Brain microvascular endothelial cell (primary cell): ENCODE measurements at regions not wholly inside any gene's neighbourhood (a gene's known extent, or its start where the extent isn't known, plus 50 kb on each side); places are given as distances from the start of the nearest gene placed in this dataset.

Experiments
- DNase-seq: peaks from one replicate; pipeline ENCODE4 v3.0.0-alpha.2; 2020
- H3K27ac ChIP-seq: fragments of 250-450 bp; sonication (Bioruptor Pico); 2 replicates; pipeline ENCODE4 v1.5.1; 2020; ENCODE audit warnings: mild to moderate bottlenecking, moderate library complexity
- H3K27me3 ChIP-seq: fragments of 250-450 bp; sonication (Bioruptor Pico); replicated peaks from 2 replicates; pipeline ENCODE4 v1.5.1; 2020; ENCODE audit warnings: mild to moderate bottlenecking
- H3K36me3 ChIP-seq: fragments of 250-450 bp; sonication (Bioruptor Pico); replicated peaks from 2 replicates; pipeline ENCODE4 v1.5.1; 2020; ENCODE audit warnings: mild to moderate bottlenecking
- H3K4me3 ChIP-seq: 2 replicates; pipeline ENCODE4 v1.5.1; 2011; ENCODE audit warnings: low read depth, mild to moderate bottlenecking, control low read depth, low read length, moderate library complexity
- in situ Hi-C: cut with HindIII; loops from 2 replicates; pipeline ENCODE4 v1.10.0; 2017; ENCODE audit warnings: low sequenced_read_pairs, low pct_ligation_motif_present
- TF ChIP-seq, protein P1 (sequence below): IDR thresholded peaks from 2 replicates; pipeline ENCODE4 v1.5.1; 2011; ENCODE audit warnings: low read depth, mild to moderate bottlenecking, moderate library complexity, low read length, control low read depth, inconsistent platforms; ENCODE audit errors: missing control alignments

- no peaks in the 10 kb centered on the region for H3K36me3 ChIP-seq
- DNase-seq = no peak
- H3K27ac ChIP-seq = no peak overlapping the region
- H3K4me3 ChIP-seq = no peak overlapping the region
- no peaks in the 10 kb centered on the region for H3K27me3 ChIP-seq
- in situ Hi-C loops = loop anchor here (25.0 kb wide), 1 partner anchor 207 kb away; no protein-coding TSS in a partner anchor
- TF ChIP-seq, protein P1, sequence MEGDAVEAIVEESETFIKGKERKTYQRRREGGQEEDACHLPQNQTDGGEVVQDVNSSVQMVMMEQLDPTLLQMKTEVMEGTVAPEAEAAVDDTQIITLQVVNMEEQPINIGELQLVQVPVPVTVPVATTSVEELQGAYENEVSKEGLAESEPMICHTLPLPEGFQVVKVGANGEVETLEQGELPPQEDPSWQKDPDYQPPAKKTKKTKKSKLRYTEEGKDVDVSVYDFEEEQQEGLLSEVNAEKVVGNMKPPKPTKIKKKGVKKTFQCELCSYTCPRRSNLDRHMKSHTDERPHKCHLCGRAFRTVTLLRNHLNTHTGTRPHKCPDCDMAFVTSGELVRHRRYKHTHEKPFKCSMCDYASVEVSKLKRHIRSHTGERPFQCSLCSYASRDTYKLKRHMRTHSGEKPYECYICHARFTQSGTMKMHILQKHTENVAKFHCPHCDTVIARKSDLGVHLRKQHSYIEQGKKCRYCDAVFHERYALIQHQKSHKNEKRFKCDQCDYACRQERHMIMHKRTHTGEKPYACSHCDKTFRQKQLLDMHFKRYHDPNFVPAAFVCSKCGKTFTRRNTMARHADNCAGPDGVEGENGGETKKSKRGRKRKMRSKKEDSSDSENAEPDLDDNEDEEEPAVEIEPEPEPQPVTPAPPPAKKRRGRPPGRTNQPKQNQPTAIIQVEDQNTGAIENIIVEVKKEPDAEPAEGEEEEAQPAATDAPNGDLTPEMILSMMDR = no peak
Observed at GRCh38 chr4:150005537-150005936, 72.7 kb upstream of the DCLK2 start.

DNA sequence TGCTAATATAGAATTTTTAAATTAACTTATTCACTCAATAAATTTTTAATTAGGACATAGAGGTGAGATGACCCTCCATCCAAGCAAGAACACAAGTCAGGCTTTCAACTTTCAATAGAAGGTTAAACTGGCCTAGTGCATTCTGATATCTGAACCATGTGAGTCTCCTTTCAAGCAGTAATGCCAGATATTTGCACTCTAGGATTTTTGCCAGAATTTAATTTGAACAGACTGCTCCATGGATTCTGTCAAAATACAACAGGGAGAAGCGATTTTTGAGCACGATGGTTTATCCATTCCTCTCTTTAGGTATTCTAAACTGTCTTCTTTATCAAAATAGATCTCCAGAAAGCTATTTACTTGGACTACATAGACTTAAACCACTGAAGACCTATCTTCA is 72.0 kb upstream of the DCLK2 start:
- no peak overlapping the region for H3K4me3 ChIP-seq
- peak overlapping the region; percentile 2 for H3K27ac ChIP-seq
- no peaks in the 10 kb centered on the region for H3K27me3 ChIP-seq
- H3K36me3 ChIP-seq = no peaks in the 10 kb centered on the region
- in situ Hi-C loops = loop anchor here (25.0 kb wide), 1 partner anchor 206 kb away; no protein-coding TSS in a partner anchor
- DNase-seq = no peak
- TF ChIP-seq, protein P1 = no peak

DNA sequence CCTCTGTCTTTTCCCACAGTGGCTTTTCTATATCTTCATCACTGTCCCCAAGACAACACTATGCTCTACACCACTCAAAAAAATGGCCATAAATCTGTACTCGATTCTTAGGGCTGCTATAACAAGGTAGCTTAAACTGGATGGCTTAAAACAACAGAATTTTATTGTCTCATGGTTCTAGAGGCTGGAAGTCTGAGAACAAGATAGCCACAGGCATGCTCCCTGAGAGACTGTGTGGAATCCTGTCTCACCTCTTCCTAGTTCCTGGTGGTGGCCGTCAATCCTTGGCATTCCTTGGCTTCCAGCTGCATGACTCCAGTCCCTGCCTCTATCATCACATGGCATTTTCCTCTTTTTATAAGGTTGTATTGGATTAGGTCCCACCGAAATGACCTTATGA is 70.7 kb upstream of the DCLK2 start:
- Histone ChIP-seq H3K36me3 (no peaks in the 10 kb centered on the region), H3K27ac (peak overlapping the region; percentile 54), H3K27me3 (no peaks in the 10 kb centered on the region), H3K4me3 (no peak overlapping the region)
- TF ChIP-seq, protein P1 = no peak
- in situ Hi-C loops = loop anchor here (25.0 kb wide), 1 partner anchor 205 kb away; no protein-coding TSS in a partner anchor
- DNase-seq = peak; percentile 87

GRCh38 chr4:150008546-150008945 is 69.7 kb upstream of the DCLK2 start:
- TF ChIP-seq, protein P1 = no peak
- no peak overlapping the region for H3K27ac ChIP-seq
- no peaks in the 10 kb centered on the region for H3K27me3 ChIP-seq
- no peaks in the 10 kb centered on the region for H3K36me3 ChIP-seq
- DNase-seq = no peak
- in situ Hi-C loops = loop anchor here (25.0 kb wide), 1 partner anchor 204 kb away; no protein-coding TSS in a partner anchor
- no peak overlapping the region for H3K4me3 ChIP-seq

DNA sequence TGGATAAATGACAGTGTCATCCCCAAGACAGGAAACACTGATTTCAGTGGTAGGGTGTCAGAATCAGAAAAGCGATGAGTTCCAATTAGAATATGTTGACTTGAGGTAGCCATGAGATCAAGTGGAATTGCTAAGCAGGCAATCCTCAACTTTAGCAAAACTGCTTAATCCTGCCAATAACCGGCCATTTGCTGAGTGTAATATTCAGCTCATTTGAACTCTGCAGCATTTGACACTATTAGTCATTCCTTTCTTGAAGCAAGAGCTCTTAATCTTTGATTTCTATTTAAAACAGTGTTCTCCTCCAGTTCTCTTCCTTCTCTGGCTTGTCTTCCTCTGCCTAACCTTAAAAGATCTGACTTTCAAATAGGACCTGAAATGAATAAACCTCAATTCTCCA is 68.7 kb upstream of the DCLK2 start:
- no peak overlapping the region for H3K27ac ChIP-seq
- in situ Hi-C loops = loop anchor here (25.0 kb wide), 1 partner anchor 203 kb away; no protein-coding TSS in a partner anchor
- no peak overlapping the region for H3K4me3 ChIP-seq
- no peaks in the 10 kb centered on the region for H3K27me3 ChIP-seq
- no peak for DNase-seq
- TF ChIP-seq, protein P1 = no peak
- no peaks in the 10 kb centered on the region for H3K36me3 ChIP-seq

- TF ChIP-seq, protein P1 = peak; percentile 63
- peak; percentile 71 for DNase-seq
Observed at GRCh38 chr4:150010525-150011126, 67.6 kb upstream of the DCLK2 start.

More at GRCh38 chr4:150010525-150011126, 67.6 kb upstream of the DCLK2 start:
- H3K4me3 ChIP-seq = no peak overlapping the region
- no peak overlapping the region for H3K27ac ChIP-seq
- no peaks in the 10 kb centered on the region for H3K27me3 ChIP-seq
- in situ Hi-C loops = loop anchor here (25.0 kb wide), 1 partner anchor 202 kb away; no protein-coding TSS in a partner anchor
- no peaks in the 10 kb centered on the region for H3K36me3 ChIP-seq
